ENCODE measurements at regions not wholly inside any gene's neighbourhood (a gene's known extent, or its start where the extent isn't known, plus 50 kb on each side); places are given as distances from the start of the nearest gene placed in this dataset.
"Not testable (repeated sequence)": the region's sequence is repeated elsewhere in the genome, so short reads cannot be mapped to it uniquely, and the experiment has no call there.

DNA sequence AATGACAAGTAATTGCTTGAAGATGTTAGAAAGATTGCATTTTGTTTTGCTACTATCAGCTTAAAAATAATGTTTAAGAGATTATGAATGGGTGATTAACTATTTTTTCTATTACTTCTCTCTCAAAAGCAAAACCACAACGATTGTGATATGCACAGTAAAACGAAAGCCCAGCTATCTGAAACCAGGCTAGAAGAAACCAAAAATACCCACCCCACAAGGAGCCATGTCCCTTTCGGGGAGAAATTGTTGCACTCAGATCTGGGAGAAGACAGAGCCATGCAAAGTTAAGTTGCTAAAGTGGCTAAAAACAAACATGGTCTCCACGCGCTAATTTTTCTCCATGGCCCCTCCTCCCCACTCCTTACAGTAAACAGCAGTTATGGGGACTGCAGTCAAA is 173.6 kb downstream of the RPS24 start:
- FAIRE-seq: no peak
- no peak for DNase-seq (ENCODE audit: insufficient read length, low spot score)

DNA sequence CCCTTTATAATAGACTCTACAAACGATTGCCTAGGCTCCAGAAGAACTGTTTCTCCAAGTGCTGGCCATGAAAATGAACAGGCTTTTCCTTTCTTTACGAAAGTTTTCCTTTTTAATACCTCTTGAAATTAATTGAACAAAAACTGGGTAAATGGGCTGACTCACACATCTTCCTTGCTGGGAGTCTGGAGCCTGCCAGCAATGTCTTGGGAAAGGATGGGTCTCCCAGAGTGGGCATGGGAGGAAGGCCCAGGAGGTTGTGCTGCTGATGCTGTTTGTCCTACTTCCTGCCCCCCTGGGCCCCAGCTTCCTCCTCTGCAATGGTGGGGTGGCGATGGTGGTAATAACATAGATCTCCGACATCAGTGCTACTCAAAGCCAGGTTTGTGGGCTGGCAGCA is 174.1 kb downstream of the RPS24 start:
- DNase-seq (ENCODE audit: insufficient read length, low spot score) (no peak), FAIRE-seq (no peak)

DNA sequence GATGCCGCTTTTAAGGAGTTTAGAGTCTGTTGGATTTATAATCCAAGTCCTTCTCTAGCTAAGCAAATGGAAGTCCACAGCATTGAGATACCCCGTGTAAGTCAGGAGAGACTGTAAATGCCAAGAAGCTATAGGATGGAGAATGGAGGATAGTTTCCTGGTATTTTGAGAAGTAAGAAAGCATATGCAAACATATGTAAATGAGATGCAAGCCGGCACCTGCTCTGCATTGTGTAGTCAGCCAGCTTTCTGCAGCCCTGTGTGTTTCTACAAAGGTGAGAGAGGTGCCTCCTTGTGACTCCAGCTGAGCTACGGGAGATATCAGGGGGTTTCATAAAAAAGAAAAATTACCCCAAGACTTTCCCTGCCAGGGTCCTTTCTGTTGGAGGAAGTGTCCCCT is 176.3 kb downstream of the RPS24 start:
- no peak for FAIRE-seq
- DNase-seq (ENCODE audit: insufficient read length, low spot score): no peak

GRCh38 chr10:78210548-78210947 is 176.9 kb downstream of the RPS24 start:
- DNase-seq (ENCODE audit: insufficient read length, low spot score) (no peak), FAIRE-seq (no peak)

DNA sequence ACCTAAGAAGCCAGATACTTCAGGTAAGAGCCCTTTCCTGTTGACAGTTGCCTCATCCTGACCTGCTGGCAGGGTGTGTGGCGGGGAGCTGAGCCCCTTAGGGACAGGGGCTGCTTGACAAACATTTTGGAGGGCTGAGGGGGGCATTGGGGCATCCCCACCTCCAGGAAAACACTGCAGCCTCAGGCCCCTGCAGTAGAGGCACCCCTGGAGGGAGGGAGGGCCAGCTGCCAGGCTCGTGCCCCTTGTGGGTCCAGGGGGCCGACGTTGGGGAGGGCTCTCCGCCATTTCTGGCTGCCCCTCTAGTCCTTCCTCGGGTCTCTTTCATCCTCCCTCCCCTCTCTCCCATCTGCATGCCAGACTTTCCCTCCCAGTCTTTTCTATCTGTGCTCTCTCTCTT is 177.3 kb downstream of the RPS24 start:
- no peak for FAIRE-seq

GRCh38 chr10:78211561-78212051 is 177.9 kb downstream of the RPS24 start:
- FAIRE-seq: no peak
- DNase-seq (ENCODE audit: insufficient read length, low spot score): no peak

More for the DNA sequence above, 177.3 kb downstream of the RPS24 start:
- DNase-seq (ENCODE audit: insufficient read length, low spot score): no peak

DNA sequence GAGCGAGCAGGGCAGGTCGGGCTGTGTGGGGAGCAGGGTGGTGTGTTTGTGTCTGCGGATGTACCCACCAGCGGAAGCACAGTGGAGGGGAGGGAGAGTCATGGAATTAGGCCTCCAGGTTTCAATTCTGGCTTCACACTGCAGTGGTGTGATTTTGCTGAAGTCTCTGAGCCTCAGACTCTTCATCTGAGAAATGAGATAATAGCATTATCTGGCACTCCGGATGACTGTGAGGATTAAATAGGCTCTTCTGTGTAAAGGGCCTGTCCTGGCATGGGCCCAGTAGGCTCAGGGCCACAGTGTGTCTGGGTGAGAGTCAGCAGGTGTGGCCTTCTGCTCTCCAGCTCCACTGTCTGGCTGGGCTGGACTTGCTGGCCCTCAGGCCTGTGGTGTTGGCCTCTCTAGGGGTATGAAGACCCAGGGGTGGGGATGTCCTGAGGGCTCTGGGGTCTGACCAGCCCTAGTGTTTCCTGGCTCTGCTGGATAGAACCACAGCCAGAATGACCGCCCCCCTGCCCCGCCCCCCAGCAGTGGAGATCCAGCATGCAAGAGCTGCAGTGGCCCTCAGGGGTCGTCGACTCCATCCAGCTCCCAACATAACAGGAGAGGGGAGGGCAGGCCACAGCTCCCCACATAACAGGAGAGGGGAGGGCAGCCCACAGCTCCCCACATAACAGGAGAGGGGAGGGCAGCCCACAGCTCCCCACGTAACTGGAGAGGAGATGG is 178.6 kb downstream of the RPS24 start:
- FAIRE-seq: no peak
- no peak for DNase-seq (ENCODE audit: insufficient read length, low spot score)

- DNase-seq (ENCODE audit: insufficient read length, low spot score) (no peak), FAIRE-seq (no peak)
Measured at GRCh38 chr10:78212786-78213175, 179.1 kb downstream of the RPS24 start.

DNA sequence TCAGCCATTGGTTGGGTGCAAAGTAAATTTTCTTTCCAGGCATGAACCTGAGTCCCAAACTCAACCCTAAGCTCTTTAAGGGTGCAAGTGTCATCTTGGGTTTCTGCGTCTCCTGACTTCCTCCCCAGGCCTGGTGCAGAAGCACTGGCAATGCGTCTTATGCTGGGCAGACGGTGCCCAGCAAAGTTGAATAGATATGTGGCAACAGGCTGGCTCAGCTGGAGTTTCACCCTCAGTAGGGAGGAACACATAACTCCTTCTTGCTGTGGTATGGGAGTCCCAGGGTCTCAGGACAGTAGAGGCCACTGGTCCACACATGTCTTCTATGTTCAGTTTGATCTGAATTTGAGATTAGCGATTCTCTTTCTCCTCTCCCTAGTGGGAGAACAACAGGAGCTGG is 181.3 kb downstream of the RPS24 start:
- FAIRE-seq (no peak), DNase-seq (ENCODE audit: insufficient read length, low spot score) (no peak)

GRCh38 chr10:78215645-78216044 is 182.0 kb downstream of the RPS24 start:
- DNase-seq (ENCODE audit: insufficient read length, low spot score): no peak
- FAIRE-seq: no peak

- DNase-seq (ENCODE audit: insufficient read length, low spot score) (no peak), FAIRE-seq (no peak)
Measured at GRCh38 chr10:78217336-78217735, 183.7 kb downstream of the RPS24 start.

DNA sequence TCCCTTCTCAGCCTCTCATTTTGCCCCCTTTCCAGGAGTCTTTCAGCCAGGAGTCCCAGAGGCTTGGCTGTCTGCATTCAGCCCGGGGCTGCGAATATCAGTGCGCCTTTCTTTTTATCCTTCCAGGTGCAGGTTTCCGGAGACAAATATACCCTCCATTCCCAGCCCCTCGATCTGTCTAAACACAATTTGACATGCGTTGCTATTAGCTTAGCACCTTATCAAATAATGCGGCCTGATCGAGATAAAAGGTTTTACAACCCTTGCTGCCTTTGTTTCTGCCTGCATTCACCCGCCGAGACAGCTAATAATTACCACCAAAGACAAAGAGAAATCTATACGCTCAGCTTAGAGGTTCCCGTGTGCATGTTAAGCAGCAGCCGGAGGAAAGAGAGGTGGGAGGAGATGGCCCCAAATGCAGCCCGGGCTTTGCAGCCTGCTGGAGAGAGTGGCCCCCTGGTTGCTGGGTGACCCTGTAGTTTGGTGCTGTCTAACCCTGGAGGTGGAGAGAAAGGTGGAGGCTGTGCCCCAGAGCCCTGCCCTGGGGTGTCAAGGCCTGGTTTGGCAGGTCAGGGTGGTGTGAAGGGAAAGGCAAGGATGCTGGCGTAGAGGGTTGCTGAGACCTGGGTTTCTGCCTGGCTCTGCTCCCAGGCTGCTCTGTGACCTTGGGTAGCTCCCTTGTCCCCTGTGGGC is 185.3 kb downstream of the RPS24 start:
- no peak for FAIRE-seq
- no peak for DNase-seq (ENCODE audit: insufficient read length, low spot score)

- not testable (repeated sequence) for DNase-seq (ENCODE audit: insufficient read length, low spot score); FAIRE-seq
Measured at GRCh38 chr10:78219568-78219967, 185.9 kb downstream of the RPS24 start.

- no peak for DNase-seq (ENCODE audit: insufficient read length, low spot score)
- FAIRE-seq: no peak
Measured at GRCh38 chr10:78220781-78221180, 187.1 kb downstream of the RPS24 start.

- no peak for DNase-seq (ENCODE audit: insufficient read length, low spot score)
- no peak for FAIRE-seq
Measured at GRCh38 chr10:78222096-78222790, 188.6 kb downstream of the RPS24 start.

GRCh38 chr10:78223088-78223487 is 189.4 kb downstream of the RPS24 start:
- FAIRE-seq: no peak
- DNase-seq (ENCODE audit: insufficient read length, low spot score): no peak

DNA sequence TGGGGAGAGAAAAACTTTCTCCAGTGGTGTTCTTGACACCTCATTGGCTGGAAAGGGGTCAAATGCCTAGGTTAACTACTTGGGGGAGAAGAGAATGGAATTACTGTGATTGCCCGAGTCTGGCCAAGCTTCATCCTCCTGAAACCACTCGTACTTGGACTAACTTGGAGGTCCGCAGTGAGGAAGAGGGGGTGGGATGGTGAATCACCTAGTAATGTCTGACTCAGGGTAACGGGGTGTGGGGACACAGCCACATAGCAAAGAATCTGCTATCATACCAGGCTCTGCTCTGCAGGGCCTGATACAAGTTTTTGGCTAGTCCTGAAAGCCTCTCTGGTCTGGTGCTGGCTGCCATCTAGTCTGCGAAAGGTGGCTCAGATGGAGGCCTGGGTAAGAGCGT is 190.9 kb downstream of the RPS24 start:
- no peak for FAIRE-seq
- DNase-seq (ENCODE audit: insufficient read length, low spot score): no peak

- DNase-seq (ENCODE audit: insufficient read length, low spot score): no peak
- no peak for FAIRE-seq
Measured at GRCh38 chr10:78225594-78225993, 191.9 kb downstream of the RPS24 start.

DNA sequence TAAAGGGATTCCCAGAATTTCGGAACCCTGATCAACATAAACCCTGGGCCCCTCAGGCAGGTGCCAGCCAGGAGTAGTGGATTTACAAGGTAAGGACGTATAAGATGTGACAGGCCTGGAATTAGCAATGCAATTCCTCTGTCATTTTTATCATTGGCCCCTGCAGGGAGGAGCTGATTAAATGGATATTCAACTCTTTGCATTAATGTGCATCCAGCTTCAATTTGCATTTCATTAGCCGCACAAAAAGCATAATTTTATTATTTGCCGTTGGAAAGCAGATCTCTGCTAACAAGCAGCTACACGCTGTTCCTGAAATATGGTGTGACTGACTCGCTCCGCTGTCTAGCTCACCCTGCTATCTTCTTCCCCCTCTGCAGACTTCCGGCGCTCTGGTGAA is 195.8 kb downstream of the RPS24 start:
- no peak for DNase-seq (ENCODE audit: insufficient read length, low spot score)

DNA sequence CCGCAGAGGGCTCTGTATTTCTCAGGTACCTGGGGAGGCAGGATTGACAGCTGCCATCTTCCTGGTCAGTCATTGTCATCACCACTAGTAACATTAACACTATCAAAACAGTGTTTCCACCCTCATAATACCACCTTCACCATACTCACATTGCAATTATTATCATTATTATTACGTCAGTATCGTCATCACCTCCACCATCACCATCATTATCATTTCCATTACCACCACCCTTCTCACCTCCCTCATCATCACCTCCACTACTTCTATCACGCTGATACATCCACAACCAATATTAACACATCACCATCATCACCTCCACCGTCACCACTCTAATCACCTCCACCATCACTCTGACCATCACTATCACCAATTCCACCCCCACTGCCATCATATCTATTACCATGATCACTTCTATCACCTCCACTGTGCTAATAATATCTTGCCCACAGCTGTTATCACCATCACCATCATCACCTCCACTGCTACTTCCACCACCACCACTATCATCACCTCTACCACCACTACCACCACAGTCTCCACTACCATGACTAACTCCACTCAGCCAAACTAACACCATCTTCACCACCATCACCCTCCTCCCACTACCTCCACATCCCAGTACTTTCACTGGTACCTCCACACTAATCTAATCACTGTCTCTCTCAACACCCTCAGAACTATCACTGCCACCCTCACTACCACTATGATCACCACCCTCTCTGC is 196.4 kb downstream of the RPS24 start:
- DNase-seq (ENCODE audit: insufficient read length, low spot score) (no peak), FAIRE-seq (no peak)

More for the DNA sequence above, 195.8 kb downstream of the RPS24 start:
- no peak for FAIRE-seq

GRCh38 chr10:78231327-78231726 is 197.7 kb downstream of the RPS24 start:
- DNase-seq (ENCODE audit: insufficient read length, low spot score) (no peak), FAIRE-seq (no peak)

Measured in GM19239 (cell line).